ENCODE measurements at regions not wholly inside any gene's neighbourhood (a gene's known extent, or its start where the extent isn't known, plus 50 kb on each side); places are given as distances from the start of the nearest gene placed in this dataset.

- H3K36me3 ChIP-seq (ENCODE audit: low read depth) = no peaks in the 10 kb centered on the region
- no peak for TF ChIP-seq CTCF (IDR thresholded peaks at IDR 0.05)
- H3K4me1 ChIP-seq (ENCODE audit: low read depth) = no peaks in the 10 kb centered on the region
- DNase-seq (no peak), ATAC-seq (no peak)
- intact Hi-C loops (cut with DNase I, micrococcal nuclease) = no loop called here
- H3K9me3 ChIP-seq = peaks cover 33% of the 10 kb centered on the region
- no peak overlapping the region for H3K4me3 ChIP-seq
These were observed 359.5 kb upstream of the ANKRD30A start for GRCh38 chr10:36765782-36766414.

GRCh38 chr10:36764823-36765222 lies 360.6 kb upstream of the ANKRD30A start:
- ATAC-seq = no peak

GRCh38 chr10:36761121-36761520 lies 364.3 kb upstream of the ANKRD30A start:
- no peak for TF ChIP-seq CTCF (IDR thresholded peaks at IDR 0.05)
- DNase-seq (no peak), ATAC-seq (no peak)
- Histone ChIP-seq H3K9me3 (peaks cover 28% of the 10 kb centered on the region), H3K4me1 (ENCODE audit: low read depth) (no peaks in the 10 kb centered on the region), H3K36me3 (ENCODE audit: low read depth) (no peaks in the 10 kb centered on the region), H3K4me3 (no peak overlapping the region)
- intact Hi-C loops (cut with DNase I, micrococcal nuclease) = no loop called here

More at GRCh38 chr10:36764823-36765222, 360.6 kb upstream of the ANKRD30A start:
- Histone ChIP-seq H3K9me3 (peaks cover 33% of the 10 kb centered on the region), H3K4me3 (no peak overlapping the region), H3K36me3 (ENCODE audit: low read depth) (no peaks in the 10 kb centered on the region), H3K4me1 (ENCODE audit: low read depth) (no peaks in the 10 kb centered on the region)
- intact Hi-C loops (cut with DNase I, micrococcal nuclease) = no loop called here
- TF ChIP-seq CTCF (IDR thresholded peaks at IDR 0.05) = no peak
- no peak for DNase-seq

- no peaks in the 10 kb centered on the region for H3K4me1 ChIP-seq (ENCODE audit: low read depth)
- ATAC-seq = no peak
- TF ChIP-seq CTCF (IDR thresholded peaks at IDR 0.05) = no peak
- H3K4me3 ChIP-seq = no peak overlapping the region
- H3K36me3 ChIP-seq (ENCODE audit: low read depth) = no peaks in the 10 kb centered on the region
- peaks cover 28% of the 10 kb centered on the region for H3K9me3 ChIP-seq
- no peak for DNase-seq
- intact Hi-C loops (cut with DNase I, micrococcal nuclease) = no loop called here
These were observed 366.1 kb upstream of the ANKRD30A start for GRCh38 chr10:36759141-36759805.

- intact Hi-C loops (cut with DNase I, micrococcal nuclease) = no loop called here
These were observed 377.1 kb upstream of the ANKRD30A start for GRCh38 chr10:36748128-36748871.

More at GRCh38 chr10:36748128-36748871, 377.1 kb upstream of the ANKRD30A start:
- DNase-seq = no peak
- Histone ChIP-seq H3K9me3 (peaks cover 30% of the 10 kb centered on the region), H3K36me3 (ENCODE audit: low read depth) (no peaks in the 10 kb centered on the region), H3K4me1 (ENCODE audit: low read depth) (no peaks in the 10 kb centered on the region), H3K4me3 (no peak overlapping the region)
- ATAC-seq = no peak
- TF ChIP-seq CTCF (IDR thresholded peaks at IDR 0.05) = no peak
